ENCODE measurements at regions not wholly inside any gene's neighbourhood (a gene's known extent, or its start where the extent isn't known, plus 50 kb on each side); places are given as distances from the start of the nearest gene placed in this dataset.

DNA sequence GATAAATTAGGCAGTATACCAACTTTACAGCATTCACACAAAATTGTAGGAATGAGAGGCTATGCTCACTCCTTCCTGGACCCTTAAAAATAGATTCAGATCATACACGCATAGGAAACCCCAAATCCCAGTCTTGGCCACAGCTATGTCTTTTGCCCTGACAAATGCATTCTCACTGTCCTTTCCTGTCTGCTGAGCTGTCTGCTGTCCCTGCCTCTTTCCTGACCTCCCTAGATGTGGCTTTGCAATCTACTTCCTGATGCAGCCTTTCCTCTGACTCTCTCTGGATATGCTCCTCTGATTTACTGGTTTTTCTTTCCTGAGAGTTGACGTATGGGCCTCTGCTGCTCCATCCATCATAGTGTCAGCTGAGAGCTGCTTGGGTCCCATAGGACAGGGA is 59.8 kb upstream of the SLC35F3 start:
- TF ChIP-seq, protein P1, sequence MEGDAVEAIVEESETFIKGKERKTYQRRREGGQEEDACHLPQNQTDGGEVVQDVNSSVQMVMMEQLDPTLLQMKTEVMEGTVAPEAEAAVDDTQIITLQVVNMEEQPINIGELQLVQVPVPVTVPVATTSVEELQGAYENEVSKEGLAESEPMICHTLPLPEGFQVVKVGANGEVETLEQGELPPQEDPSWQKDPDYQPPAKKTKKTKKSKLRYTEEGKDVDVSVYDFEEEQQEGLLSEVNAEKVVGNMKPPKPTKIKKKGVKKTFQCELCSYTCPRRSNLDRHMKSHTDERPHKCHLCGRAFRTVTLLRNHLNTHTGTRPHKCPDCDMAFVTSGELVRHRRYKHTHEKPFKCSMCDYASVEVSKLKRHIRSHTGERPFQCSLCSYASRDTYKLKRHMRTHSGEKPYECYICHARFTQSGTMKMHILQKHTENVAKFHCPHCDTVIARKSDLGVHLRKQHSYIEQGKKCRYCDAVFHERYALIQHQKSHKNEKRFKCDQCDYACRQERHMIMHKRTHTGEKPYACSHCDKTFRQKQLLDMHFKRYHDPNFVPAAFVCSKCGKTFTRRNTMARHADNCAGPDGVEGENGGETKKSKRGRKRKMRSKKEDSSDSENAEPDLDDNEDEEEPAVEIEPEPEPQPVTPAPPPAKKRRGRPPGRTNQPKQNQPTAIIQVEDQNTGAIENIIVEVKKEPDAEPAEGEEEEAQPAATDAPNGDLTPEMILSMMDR (IDR thresholded peaks at IDR 0.05), result no peak
- no peak for TF ChIP-seq POLR2A (IDR thresholded peaks at IDR 0.05)
